ENCODE measurements at regions not wholly inside any gene's neighbourhood (a gene's known extent, or its start where the extent isn't known, plus 50 kb on each side); places are given as distances from the start of the nearest gene placed in this dataset.

- no peak for TF ChIP-seq ELK1 (IDR thresholded peaks at IDR 0.05; ENCODE audit: borderline replicate concordance, low read depth, low read length)
- TF ChIP-seq POLR2A (IDR thresholded peaks at IDR 0.05; ENCODE audit: low read depth, low read length) = no peak
- TF ChIP-seq CTCF (conservative IDR thresholded peaks at IDR 0.05; ENCODE audit: low read depth, low read length) = no peak
- no peak for TF ChIP-seq RFX5 (IDR thresholded peaks at IDR 0.05; ENCODE audit: low read depth, low read length)
- no peak for TF ChIP-seq RCOR1 (IDR thresholded peaks at IDR 0.05; ENCODE audit: insufficient replicate concordance, low read length)
- no peak for TF ChIP-seq SMC3 (IDR thresholded peaks at IDR 0.05; ENCODE audit: low read depth, low read length)
- no peak for TF ChIP-seq MXI1 (IDR thresholded peaks at IDR 0.05; ENCODE audit: borderline replicate concordance, low read depth, low read length)
- no peak for TF ChIP-seq FOS (IDR thresholded peaks at IDR 0.05; ENCODE audit: low read depth, low read length)
- no peak for TF ChIP-seq CEBPB (IDR thresholded peaks at IDR 0.05; ENCODE audit: low read depth, low read length)
- TF ChIP-seq RAD21 (IDR thresholded peaks at IDR 0.05; ENCODE audit: low read length) = no peak
Observed at GRCh38 chr13:83350569-83350968, 531.7 kb downstream of the SLITRK1 start.

Measured in IMR-90 (cell line).